MG63 (cell line): ENCODE measurements at regions not wholly inside any gene's neighbourhood (a gene's known extent, or its start where the extent isn't known, plus 50 kb on each side); places are given as distances from the start of the nearest gene placed in this dataset.
"Not testable (repeated sequence)": the region's sequence is repeated elsewhere in the genome, so short reads cannot be mapped to it uniquely, and the experiment has no call there.

Source experiments
- DNase-seq: peaks from one replicate; pipeline ENCODE4 v3.0.0-alpha.2; 2020
- H3K27me3 ChIP-seq: fragments of 250-450 bp; sonication (Bioruptor Pico); 2 replicates; pipeline ENCODE4 v1.5.1; 2020; ENCODE audit warnings: mild to moderate bottlenecking, moderate library complexity
- H3K36me3 ChIP-seq: fragments of 250-450 bp; sonication (Bioruptor Pico); 2 replicates; pipeline ENCODE4 v1.5.1; 2020; ENCODE audit warnings: mild to moderate bottlenecking, moderate library complexity
- H3K4me3 ChIP-seq: fragments of 250-450 bp; sonication (Bioruptor Pico); 2 replicates; pipeline ENCODE4 v1.5.1; 2020; ENCODE audit warnings: mild to moderate bottlenecking, moderate library complexity
- H3K9me3 ChIP-seq: fragments of 250-450 bp; sonication (Bioruptor Pico); 2 replicates; pipeline ENCODE4 v1.5.1; 2020; ENCODE audit warnings: mild to moderate bottlenecking, moderate library complexity

- Histone ChIP-seq H3K36me3 (no peaks in the 10 kb centered on the region), H3K27me3 (no peaks in the 10 kb centered on the region), H3K4me3 (no peak overlapping the region), H3K9me3 (peaks cover 3% of the 10 kb centered on the region; the same call in 1 of the 2 replicates)
- DNase-seq, result no peak
These were observed 212.2 kb downstream of the SUCLA2 start for GRCh38 chr13:47788844-47789243.

GRCh38 chr13:47774671-47774994 is 226.4 kb downstream of the SUCLA2 start:
- Histone ChIP-seq H3K36me3 (no peaks in the 10 kb centered on the region), H3K9me3 (peaks cover 2% of the 10 kb centered on the region; the same call in 1 of the 2 replicates), H3K4me3 (no peak overlapping the region), H3K27me3 (no peaks in the 10 kb centered on the region)
- no peak for DNase-seq

- peaks cover under 1% of the 10 kb centered on the region; the same call in 1 of the 2 replicates for H3K9me3 ChIP-seq
- H3K27me3 ChIP-seq, result no peaks in the 10 kb centered on the region
- DNase-seq, result no peak
- no peaks in the 10 kb centered on the region for H3K36me3 ChIP-seq
- H3K4me3 ChIP-seq, result no peak overlapping the region
These were observed 236.3 kb downstream of the SUCLA2 start for GRCh38 chr13:47764817-47765216.

- DNase-seq, result no peak
- H3K9me3 ChIP-seq, result no peaks in the 10 kb centered on the region; the same call in 1 of the 2 replicates
- H3K27me3 ChIP-seq, result no peaks in the 10 kb centered on the region
- no peak overlapping the region for H3K4me3 ChIP-seq
- no peaks in the 10 kb centered on the region for H3K36me3 ChIP-seq
These were observed 243.5 kb downstream of the SUCLA2 start for GRCh38 chr13:47757466-47758080.

GRCh38 chr13:47747901-47748300 is 253.2 kb downstream of the SUCLA2 start:
- no peaks in the 10 kb centered on the region for H3K36me3 ChIP-seq
- no peak overlapping the region for H3K4me3 ChIP-seq
- no peak for DNase-seq
- no peaks in the 10 kb centered on the region for H3K27me3 ChIP-seq
- H3K9me3 ChIP-seq, result no peaks in the 10 kb centered on the region

- Histone ChIP-seq H3K36me3 (no peaks in the 10 kb centered on the region), H3K4me3 (no peak overlapping the region), H3K9me3 (no peaks in the 10 kb centered on the region), H3K27me3 (no peaks in the 10 kb centered on the region)
- no peak for DNase-seq
These were observed 274.7 kb downstream of the SUCLA2 start for GRCh38 chr13:47726394-47726793.

GRCh38 chr13:47723898-47724297 is 277.2 kb downstream of the SUCLA2 start:
- no peak overlapping the region for H3K4me3 ChIP-seq
- no peaks in the 10 kb centered on the region for H3K36me3 ChIP-seq

GRCh38 chr13:47719164-47719563 is 281.9 kb downstream of the SUCLA2 start:
- Histone ChIP-seq H3K27me3 (no peaks in the 10 kb centered on the region), H3K9me3 (no peaks in the 10 kb centered on the region), H3K36me3 (no peaks in the 10 kb centered on the region), H3K4me3 (no peak overlapping the region)
- DNase-seq, result no peak

More at GRCh38 chr13:47723898-47724297, 277.2 kb downstream of the SUCLA2 start:
- Histone ChIP-seq H3K27me3 (no peaks in the 10 kb centered on the region), H3K9me3 (no peaks in the 10 kb centered on the region)
- no peak for DNase-seq

GRCh38 chr13:47718556-47718955 is 282.5 kb downstream of the SUCLA2 start:
- Histone ChIP-seq H3K36me3 (no peaks in the 10 kb centered on the region), H3K4me3 (no peak overlapping the region), H3K27me3 (no peaks in the 10 kb centered on the region), H3K9me3 (no peaks in the 10 kb centered on the region)
- DNase-seq, result no peak

GRCh38 chr13:47708386-47708785 is 292.7 kb downstream of the SUCLA2 start:
- no peak for DNase-seq
- Histone ChIP-seq H3K27me3 (no peaks in the 10 kb centered on the region), H3K4me3 (no peak overlapping the region), H3K36me3 (no peaks in the 10 kb centered on the region), H3K9me3 (no peaks in the 10 kb centered on the region)

- no peaks in the 10 kb centered on the region for H3K27me3 ChIP-seq
- no peak for DNase-seq
- H3K36me3 ChIP-seq, result no peaks in the 10 kb centered on the region
- no peaks in the 10 kb centered on the region for H3K9me3 ChIP-seq
- no peak overlapping the region for H3K4me3 ChIP-seq
These were observed 293.7 kb downstream of the SUCLA2 start for GRCh38 chr13:47707414-47707813.

GRCh38 chr13:47705185-47705584 is 295.9 kb downstream of the SUCLA2 start:
- H3K9me3 ChIP-seq, result no peaks in the 10 kb centered on the region
- no peak for DNase-seq

GRCh38 chr13:47696674-47697073 is 304.4 kb downstream of the SUCLA2 start:
- H3K9me3 ChIP-seq, result no peaks in the 10 kb centered on the region
- no peak for DNase-seq
- no peak overlapping the region for H3K4me3 ChIP-seq
- no peaks in the 10 kb centered on the region for H3K27me3 ChIP-seq
- H3K36me3 ChIP-seq, result no peaks in the 10 kb centered on the region

More at GRCh38 chr13:47705185-47705584, 295.9 kb downstream of the SUCLA2 start:
- Histone ChIP-seq H3K4me3 (no peak overlapping the region), H3K36me3 (no peaks in the 10 kb centered on the region), H3K27me3 (no peaks in the 10 kb centered on the region)

GRCh38 chr13:47687577-47687976 is 313.5 kb downstream of the SUCLA2 start:
- Histone ChIP-seq H3K9me3 (no peaks in the 10 kb centered on the region), H3K27me3 (no peaks in the 10 kb centered on the region), H3K36me3 (no peaks in the 10 kb centered on the region), H3K4me3 (no peak overlapping the region)
- DNase-seq, result no peak

- not testable (repeated sequence) for DNase-seq, H3K4me3 ChIP-seq, H3K36me3 ChIP-seq, H3K27me3 ChIP-seq, H3K9me3 ChIP-seq
These were observed 315.9 kb downstream of the SUCLA2 start for GRCh38 chr13:47685156-47685555.

- no peak for DNase-seq
- Histone ChIP-seq H3K9me3 (no peaks in the 10 kb centered on the region), H3K27me3 (no peaks in the 10 kb centered on the region), H3K4me3 (no peak overlapping the region), H3K36me3 (no peaks in the 10 kb centered on the region)
These were observed 320.3 kb downstream of the SUCLA2 start for GRCh38 chr13:47680748-47681147.

GRCh38 chr13:47679401-47679800 is 321.7 kb downstream of the SUCLA2 start:
- no peak overlapping the region for H3K4me3 ChIP-seq
- no peaks in the 10 kb centered on the region for H3K36me3 ChIP-seq
- H3K27me3 ChIP-seq, result no peaks in the 10 kb centered on the region
- H3K9me3 ChIP-seq, result no peaks in the 10 kb centered on the region
- DNase-seq, result peak; percentile 5

- no peak for DNase-seq
These were observed 322.7 kb downstream of the SUCLA2 start for GRCh38 chr13:47678201-47678968.

More at GRCh38 chr13:47678201-47678968, 322.7 kb downstream of the SUCLA2 start:
- Histone ChIP-seq H3K4me3 (no peak overlapping the region), H3K27me3 (no peaks in the 10 kb centered on the region), H3K9me3 (no peaks in the 10 kb centered on the region), H3K36me3 (no peaks in the 10 kb centered on the region)
